Esophagus muscularis mucosa (tissue), 4 donors: ENCODE measurements at regions not wholly inside any gene's neighbourhood (a gene's known extent, or its start where the extent isn't known, plus 50 kb on each side); places are given as distances from the start of the nearest gene placed in this dataset.

Source experiments
- DNase-seq: peaks from one replicate; pipeline ENCODE4 v3.0.0-alpha.2; 2017; ENCODE audit errors: extremely low spot score
- H3K27ac ChIP-seq, 4 donors: fragments of 200-600 bp; sonication (generic); replicated peaks in 1 of 4; 1 replicate in 3 of 4; 2 replicates in 1 of 4; pipeline ENCODE4 v1.5.1; 2016 to 2019; ENCODE audit warnings: mild to moderate bottlenecking in 1 of 4
- H3K27me3 ChIP-seq, 4 donors: fragments of 200-600 bp; sonication (generic); one replicate each; pipeline versions ENCODE4 v1.5.1 to v1.6.0; 2016 to 2019
- H3K36me3 ChIP-seq, 4 donors: fragments of 200-600 bp; sonication (generic); one replicate each; pipeline ENCODE4 v1.5.1; 2016 to 2019
- H3K4me1 ChIP-seq, 4 donors: fragments of 200-600 bp; sonication (generic); one replicate each; pipeline ENCODE4 v1.5.1; 2016 to 2019
- H3K4me3 ChIP-seq, 4 donors: fragments of 200-600 bp; sonication (generic); 1 replicate in 2 of 4; 2 replicates in 2 of 4; pipeline ENCODE4 v1.5.1; 2016 to 2019; ENCODE audit warnings: mild to moderate bottlenecking in 4 of 4, moderate library complexity in 1 of 4
- H3K9me3 ChIP-seq, 4 donors: fragments of 200-600 bp; sonication (generic); 1 replicate in 3 of 4; 2 replicates in 1 of 4; pipeline ENCODE4 v1.5.1; 2016 to 2019
- EP300 ChIP-seq: sonication (generic); formaldehyde crosslinking; IDR thresholded peaks from one replicate; pipeline ENCODE4 v1.6.1; 2017; ENCODE audit warnings: antibody characterized with exemption
- POLR2A ChIP-seq: fragments of 450-650 bp; IDR thresholded peaks from one replicate; pipeline ENCODE4 v1.6.1; 2017; ENCODE audit warnings: antibody characterized with exemption, moderate library complexity, mild to moderate bottlenecking, low read depth
- POLR2AphosphoS5 ChIP-seq, 2 donors: sonication (generic); formaldehyde crosslinking; IDR thresholded peaks; one replicate each; pipeline ENCODE4 v1.6.1; 2017; ENCODE audit warnings: antibody characterized with exemption in 2 of 2
- WGBS: methylation state at CpG from one replicate; pipeline ENCODE4 v1.1.5; 2018; 5-methylcytosine and 5-hydroxymethylcytosine counted together
- intact Hi-C: fragments of 100-400 bp; cut with DNase I; formaldehyde crosslinking; loops from one replicate; pipeline ENCODE4 v1.15.1; 2023
- TF ChIP-seq, protein P1 (sequence below), 3 experiments: fragments of 200-600 bp in 2 of 3; fragments of 450-650 bp in 1 of 3; sonication (generic) in 2 of 3; IDR thresholded peaks; one replicate each; pipeline ENCODE4 v1.5.1; 2017 to 2019; ENCODE audit warnings: antibody characterized with exemption in 3 of 3, mild to moderate bottlenecking in 2 of 3, moderate library complexity in 1 of 3

DNA sequence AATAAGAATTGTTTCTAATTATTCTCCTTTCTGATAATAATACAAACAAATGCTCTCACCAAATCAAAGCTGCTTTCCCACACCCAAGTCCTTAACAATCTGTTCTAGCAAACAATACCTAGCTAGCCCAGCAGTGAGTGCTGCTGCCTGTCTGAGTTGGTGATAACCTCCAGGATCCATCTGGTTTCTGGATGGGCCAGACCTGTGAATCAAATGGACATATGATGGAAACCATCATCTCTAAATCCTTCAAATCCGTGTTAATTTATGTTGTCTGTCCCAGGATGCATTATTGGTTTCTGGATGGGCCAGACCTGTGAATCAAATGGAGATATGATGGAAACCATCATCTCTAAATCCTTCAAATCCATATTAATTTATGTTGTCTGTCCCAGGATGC is 1230.0 kb downstream of the AMY1C start:
- no peak for DNase-seq
- H3K4me3 ChIP-seq: no peak overlapping the region
- WGBS: 57% methylated on average over 1 of the region's 1 CpG
- H3K4me1 ChIP-seq: no peaks in the 10 kb centered on the region
- H3K27ac ChIP-seq: no peak overlapping the region
- no peaks in the 10 kb centered on the region for H3K27me3 ChIP-seq
- H3K9me3 ChIP-seq: peaks cover 0 to 4% (median 1%) of the 10 kb centered on the region in 4 donors
- intact Hi-C loops: no loop called here
- no peaks in the 10 kb centered on the region for H3K36me3 ChIP-seq
- TF ChIP-seq, protein P1, sequence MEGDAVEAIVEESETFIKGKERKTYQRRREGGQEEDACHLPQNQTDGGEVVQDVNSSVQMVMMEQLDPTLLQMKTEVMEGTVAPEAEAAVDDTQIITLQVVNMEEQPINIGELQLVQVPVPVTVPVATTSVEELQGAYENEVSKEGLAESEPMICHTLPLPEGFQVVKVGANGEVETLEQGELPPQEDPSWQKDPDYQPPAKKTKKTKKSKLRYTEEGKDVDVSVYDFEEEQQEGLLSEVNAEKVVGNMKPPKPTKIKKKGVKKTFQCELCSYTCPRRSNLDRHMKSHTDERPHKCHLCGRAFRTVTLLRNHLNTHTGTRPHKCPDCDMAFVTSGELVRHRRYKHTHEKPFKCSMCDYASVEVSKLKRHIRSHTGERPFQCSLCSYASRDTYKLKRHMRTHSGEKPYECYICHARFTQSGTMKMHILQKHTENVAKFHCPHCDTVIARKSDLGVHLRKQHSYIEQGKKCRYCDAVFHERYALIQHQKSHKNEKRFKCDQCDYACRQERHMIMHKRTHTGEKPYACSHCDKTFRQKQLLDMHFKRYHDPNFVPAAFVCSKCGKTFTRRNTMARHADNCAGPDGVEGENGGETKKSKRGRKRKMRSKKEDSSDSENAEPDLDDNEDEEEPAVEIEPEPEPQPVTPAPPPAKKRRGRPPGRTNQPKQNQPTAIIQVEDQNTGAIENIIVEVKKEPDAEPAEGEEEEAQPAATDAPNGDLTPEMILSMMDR (IDR thresholded peaks at IDR 0.05): no peak
- TF ChIP-seq POLR2A (no peak), EP300 (no peak), POLR2AphosphoS5 (IDR thresholded peaks at IDR 0.05) (no peak)

DNA sequence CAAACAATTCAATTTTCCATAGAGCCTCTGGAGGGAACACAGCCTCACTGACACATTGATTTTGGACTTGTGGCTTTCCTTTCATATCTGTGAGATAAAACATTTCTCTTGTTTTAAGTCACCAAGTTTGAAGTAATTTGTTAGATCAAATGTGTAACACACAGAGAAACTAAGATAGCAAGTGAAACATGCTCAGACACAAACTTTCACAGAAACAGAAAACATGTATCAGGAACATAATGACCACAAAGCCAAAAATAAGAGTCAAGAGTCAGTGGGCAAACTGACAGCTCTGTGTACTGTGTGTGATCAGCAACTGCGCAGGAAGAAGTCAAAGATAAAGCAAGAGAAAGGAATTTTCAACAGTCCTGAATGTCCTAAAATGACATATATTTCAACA is 1237.5 kb downstream of the AMY1C start:
- Histone ChIP-seq H3K9me3 (peaks cover 0 to 11% (median 9%) of the 10 kb centered on the region in 4 donors), H3K27me3 (no peaks in the 10 kb centered on the region), H3K27ac (no peak overlapping the region), H3K36me3 (no peaks in the 10 kb centered on the region), H3K4me3 (no peak overlapping the region), H3K4me1 (no peaks in the 10 kb centered on the region)
- intact Hi-C loops: no loop called here
- 44% methylated on average over 1 of the region's 1 CpG for WGBS
- TF ChIP-seq POLR2A (no peak), POLR2AphosphoS5 (IDR thresholded peaks at IDR 0.05) (no peak)
- TF ChIP-seq, protein P1 (IDR thresholded peaks at IDR 0.05): no peak
- DNase-seq: no peak

DNA sequence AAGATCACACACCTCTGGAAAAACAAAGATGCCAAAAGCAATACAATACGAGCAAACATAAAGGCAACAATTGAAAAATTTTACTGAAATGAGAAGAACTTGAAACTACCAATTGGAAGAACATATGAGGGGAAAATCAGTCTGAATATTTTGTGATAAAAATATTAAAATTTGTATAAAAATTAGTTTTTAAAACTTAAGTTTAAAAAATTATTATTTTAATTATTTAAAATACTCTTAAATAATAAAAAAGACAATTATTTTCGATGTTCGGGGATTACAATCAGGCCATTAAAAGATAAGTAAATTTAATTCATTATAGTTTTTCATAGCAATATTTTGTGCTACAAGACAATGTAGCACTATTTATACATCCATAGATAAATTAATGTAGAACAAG is 1239.3 kb downstream of the AMY1C start:
- no peak overlapping the region for H3K27ac ChIP-seq
- no peak for DNase-seq
- no peak overlapping the region for H3K4me3 ChIP-seq
- intact Hi-C loops: no loop called here
- no peaks in the 10 kb centered on the region for H3K27me3 ChIP-seq
- H3K4me1 ChIP-seq: no peaks in the 10 kb centered on the region
- peaks cover 0 to 11% (median 9%) of the 10 kb centered on the region in 4 donors for H3K9me3 ChIP-seq
- no peak for TF ChIP-seq POLR2A
- WGBS: 94% methylated on average over 3 of the region's 3 CpGs
- H3K36me3 ChIP-seq: no peaks in the 10 kb centered on the region

DNA sequence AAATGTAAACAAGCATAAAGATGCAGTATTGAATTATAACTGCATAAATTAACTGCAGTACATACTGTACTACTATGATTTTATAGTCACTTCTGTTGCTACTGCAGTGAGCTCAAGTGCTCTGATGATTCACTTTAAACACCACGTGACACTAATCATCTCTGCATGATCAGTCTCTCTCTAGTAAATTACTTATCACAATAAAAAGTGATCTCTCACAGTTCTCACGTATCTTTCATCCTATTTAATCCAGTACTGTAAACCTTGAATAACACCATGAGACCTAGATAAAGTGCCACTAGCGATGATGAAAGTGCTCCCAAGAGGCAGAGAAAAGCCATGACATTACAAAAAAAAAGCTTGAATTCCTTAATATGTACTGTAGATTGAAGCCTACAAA is 1242.0 kb downstream of the AMY1C start:
- Histone ChIP-seq H3K4me1 (no peaks in the 10 kb centered on the region), H3K36me3 (no peaks in the 10 kb centered on the region), H3K27ac (no peak overlapping the region), H3K9me3 (no peaks in the 10 kb centered on the region), H3K4me3 (no peak overlapping the region), H3K27me3 (no peaks in the 10 kb centered on the region)
- no peak for DNase-seq
- 55% methylated on average over 3 of the region's 3 CpGs for WGBS
- intact Hi-C loops: no loop called here
- TF ChIP-seq, protein P1 (IDR thresholded peaks at IDR 0.05): no peak
- TF ChIP-seq POLR2AphosphoS5 (IDR thresholded peaks at IDR 0.05) (no peak), EP300 (no peak)

DNA sequence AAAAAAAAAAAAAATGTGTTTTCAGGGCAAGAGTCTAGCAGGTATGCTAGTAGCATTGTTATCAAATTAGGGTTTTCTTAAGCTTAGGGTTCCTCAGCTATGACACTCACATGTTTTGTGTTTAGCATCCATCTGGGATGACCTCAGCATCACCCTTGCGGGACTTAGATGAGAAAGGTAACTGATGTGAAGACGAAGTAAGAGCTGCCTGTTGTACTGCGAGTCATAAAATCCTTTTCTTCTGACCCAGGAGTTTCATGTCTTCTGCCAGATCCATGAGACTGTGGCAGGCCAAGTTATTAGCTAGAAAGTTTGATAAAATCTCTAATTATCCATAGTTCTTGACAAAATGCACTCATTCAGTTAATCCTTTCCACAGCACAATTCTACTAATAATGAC is 1251.1 kb downstream of the AMY1C start:
- no peaks in the 10 kb centered on the region for H3K36me3 ChIP-seq
- WGBS: 62% methylated on average over 3 of the region's 3 CpGs
- DNase-seq: no peak
- no peak overlapping the region for H3K4me3 ChIP-seq
- no peak for TF ChIP-seq POLR2AphosphoS5 (IDR thresholded peaks at IDR 0.05)
- no peak for TF ChIP-seq EP300
- TF ChIP-seq, protein P1 (IDR thresholded peaks at IDR 0.05): no peak
- TF ChIP-seq POLR2A: no peak
- no peaks in the 10 kb centered on the region for H3K27me3 ChIP-seq
- H3K4me1 ChIP-seq: no peaks in the 10 kb centered on the region
- intact Hi-C loops: no loop called here
- no peak overlapping the region for H3K27ac ChIP-seq
- no peaks in the 10 kb centered on the region for H3K9me3 ChIP-seq
